HG03558 (cell line): ENCODE measurements at regions not wholly inside any gene's neighbourhood (a gene's known extent, or its start where the extent isn't known, plus 50 kb on each side); places are given as distances from the start of the nearest gene placed in this dataset.
"Not testable (repeated sequence)": the region's sequence is repeated elsewhere in the genome, so short reads cannot be mapped to it uniquely, and the experiment has no call there.

Source experiments
- ATAC-seq: cut with Tn5 transposase; IDR thresholded peaks from one replicate; pipeline ENCODE4 v1.9.1; 2021; ENCODE audit warnings: moderate number of reproducible peaks; ENCODE audit not compliant: unreplicated experiment; ENCODE audit errors: extremely low read depth

GRCh38 chrX:121585626-121586025 lies 538.2 kb downstream of the GLUD2 start:
- no peak for ATAC-seq

- ATAC-seq, result no peak
Observed at GRCh38 chrX:121592884-121593283, 545.5 kb downstream of the GLUD2 start.

DNA sequence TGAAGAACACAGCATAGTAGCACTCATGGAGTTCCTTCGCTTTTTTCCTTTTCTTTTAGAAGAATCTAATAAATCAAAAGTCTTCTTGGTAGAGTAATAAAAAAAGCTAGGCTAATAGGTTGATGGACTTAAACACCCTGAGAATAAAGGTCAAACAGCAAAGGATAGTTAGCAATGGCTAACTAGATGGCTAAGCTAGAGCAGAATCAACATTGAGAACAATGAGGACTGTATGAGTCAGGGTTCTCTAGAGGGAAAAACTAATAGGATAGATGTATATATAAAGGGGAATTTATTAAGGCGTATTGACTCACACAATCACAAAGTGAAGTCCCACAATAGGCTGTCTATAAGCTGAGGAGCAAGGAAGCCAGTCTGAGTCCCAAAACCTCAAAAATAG lies 550.9 kb downstream of the GLUD2 start:
- no peak for ATAC-seq

DNA sequence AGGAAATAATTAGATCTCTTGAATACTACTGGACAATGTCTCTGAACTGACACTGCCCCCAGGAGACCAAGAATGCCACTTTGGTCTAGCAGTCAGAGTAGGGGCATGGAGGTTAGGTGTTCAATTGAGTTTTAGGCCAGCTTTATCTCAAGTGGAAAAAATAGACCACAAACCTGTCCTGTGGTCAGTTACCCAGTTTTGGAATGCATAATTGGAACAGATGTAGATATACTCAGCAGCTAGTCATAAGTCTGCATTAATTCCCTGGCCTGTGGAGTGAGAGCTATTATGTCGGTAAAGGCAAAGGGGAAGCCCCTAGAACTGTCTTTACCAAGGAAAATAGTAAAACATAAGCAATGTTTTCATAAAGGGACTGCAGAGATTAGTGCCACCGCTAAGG lies 587.7 kb downstream of the GLUD2 start:
- no peak for ATAC-seq

DNA sequence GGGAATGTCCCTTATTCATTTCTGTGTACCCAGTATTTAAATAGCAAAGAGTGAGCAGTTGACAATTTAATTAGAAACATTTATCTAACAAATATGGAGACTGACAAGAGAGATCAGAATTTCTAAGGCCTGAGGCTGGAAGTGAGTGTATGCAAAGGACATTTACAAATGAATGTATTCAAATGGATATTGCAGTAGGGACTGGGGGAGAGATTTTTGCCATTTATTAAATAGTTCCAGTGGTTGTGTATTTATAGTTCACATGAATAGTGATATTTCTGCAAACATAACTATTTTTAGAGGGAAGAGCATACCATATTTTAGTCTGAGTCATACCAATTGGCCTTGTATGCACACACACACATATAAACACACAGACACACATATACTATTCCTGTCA lies 592.4 kb downstream of the GLUD2 start:
- no peak for ATAC-seq

DNA sequence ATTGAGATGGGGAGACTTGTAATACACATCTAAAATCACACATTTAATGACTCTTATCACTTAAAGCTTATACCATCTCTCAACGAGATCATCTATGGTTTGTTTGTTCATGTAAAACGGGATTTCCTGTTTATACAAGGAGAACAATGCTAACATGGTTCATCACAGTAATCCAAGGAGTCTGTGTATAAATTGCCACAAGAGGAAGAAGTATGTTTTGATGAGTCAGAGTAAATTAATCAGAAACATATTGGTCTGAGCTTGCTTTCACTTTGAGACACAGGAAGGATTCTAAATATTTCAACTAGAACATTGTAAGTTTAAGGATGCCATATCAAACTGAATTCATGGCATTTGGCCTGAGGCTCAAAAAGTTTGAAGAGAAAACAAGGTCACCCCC lies 594.1 kb downstream of the GLUD2 start:
- ATAC-seq, result no peak

GRCh38 chrX:121642415-121642814 lies 595.0 kb downstream of the GLUD2 start:
- no peak for ATAC-seq

DNA sequence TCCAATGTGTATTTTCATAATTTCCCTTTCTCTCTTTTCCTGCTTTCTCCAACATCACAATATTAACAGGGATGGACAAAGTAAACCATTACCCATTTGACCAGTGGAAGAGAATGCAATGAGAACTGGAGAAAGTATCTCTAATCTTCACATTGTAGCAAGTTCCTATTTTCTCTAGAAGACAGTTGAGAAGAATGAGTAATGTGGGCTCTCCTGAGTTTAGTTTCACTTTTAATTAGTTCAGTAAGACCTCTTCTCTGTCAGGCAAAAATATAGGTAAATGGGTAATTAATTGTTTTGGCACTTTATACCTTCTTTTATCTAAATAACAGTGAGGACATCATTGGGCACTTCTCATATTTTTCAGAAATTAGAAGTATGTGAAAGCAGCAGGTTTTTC lies 602.0 kb downstream of the GLUD2 start:
- no peak for ATAC-seq

- ATAC-seq, result no peak
Observed at GRCh38 chrX:121655276-121655675, 607.9 kb downstream of the GLUD2 start.

DNA sequence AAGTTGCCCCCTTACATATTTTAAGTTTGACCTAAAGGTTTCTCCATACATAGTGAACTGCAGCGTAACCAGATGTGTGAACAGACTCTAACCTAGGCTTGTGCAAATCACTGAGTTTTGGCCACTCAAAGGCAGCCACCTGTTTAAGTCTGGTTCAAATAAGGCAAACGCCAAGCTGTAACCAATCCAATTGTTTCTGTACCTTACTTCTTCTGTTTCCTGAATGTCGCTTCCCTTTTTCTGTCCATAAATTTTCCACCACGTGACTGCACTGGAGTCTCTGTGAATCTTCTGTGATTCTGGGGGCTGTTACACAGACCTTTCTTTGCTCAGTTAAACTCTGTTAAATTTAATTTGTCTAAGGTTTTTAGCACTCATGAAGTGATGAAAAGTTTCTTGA lies 618.8 kb downstream of the GLUD2 start:
- ATAC-seq, result no peak

GRCh38 chrX:121671649-121672048 lies 624.2 kb downstream of the GLUD2 start:
- no peak for ATAC-seq

- ATAC-seq, result not testable (repeated sequence)
Observed at GRCh38 chrX:121709236-121709635, 661.8 kb downstream of the GLUD2 start.

DNA sequence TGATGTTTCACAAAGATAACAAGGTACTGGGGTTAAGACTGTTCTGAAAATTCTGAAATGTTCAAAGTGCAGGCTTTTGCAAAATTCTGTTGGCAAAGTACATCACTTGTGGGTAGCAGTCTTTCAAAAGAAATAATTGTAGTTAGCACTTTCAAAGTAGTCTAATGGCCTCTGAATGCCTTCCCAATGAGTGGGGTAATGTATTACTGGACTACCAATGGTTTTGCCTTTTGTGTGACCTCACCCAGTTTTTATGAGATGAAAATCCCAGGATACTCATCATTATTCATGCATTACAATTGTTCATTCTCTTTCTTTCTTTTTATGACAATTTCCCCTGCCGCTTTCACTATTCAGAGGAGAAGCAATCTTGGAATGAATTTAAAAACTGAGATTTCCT lies 686.1 kb downstream of the GLUD2 start:
- ATAC-seq, result no peak

- ATAC-seq, result no peak
Observed at GRCh38 chrX:121746105-121746504, 698.7 kb downstream of the GLUD2 start.

DNA sequence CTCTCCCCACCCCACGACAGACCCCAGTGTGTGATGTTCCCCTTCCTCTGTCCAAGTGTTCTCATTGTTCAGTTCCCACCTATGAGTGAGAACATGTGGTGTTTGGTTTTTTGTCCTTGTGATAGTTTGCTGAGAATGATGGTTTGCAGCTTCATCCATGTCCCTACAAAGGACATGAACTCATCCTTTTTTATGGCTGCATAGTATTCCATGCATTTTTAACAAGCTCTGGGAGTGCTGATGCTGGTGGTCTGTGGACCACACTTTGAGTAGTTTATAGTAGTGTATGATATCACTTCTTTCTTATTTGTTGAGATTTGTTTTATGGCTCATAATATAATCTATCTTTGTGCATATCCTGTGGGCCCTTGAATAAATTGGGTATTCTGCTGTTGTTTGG lies 706.2 kb downstream of the GLUD2 start:
- not testable (repeated sequence) for ATAC-seq

DNA sequence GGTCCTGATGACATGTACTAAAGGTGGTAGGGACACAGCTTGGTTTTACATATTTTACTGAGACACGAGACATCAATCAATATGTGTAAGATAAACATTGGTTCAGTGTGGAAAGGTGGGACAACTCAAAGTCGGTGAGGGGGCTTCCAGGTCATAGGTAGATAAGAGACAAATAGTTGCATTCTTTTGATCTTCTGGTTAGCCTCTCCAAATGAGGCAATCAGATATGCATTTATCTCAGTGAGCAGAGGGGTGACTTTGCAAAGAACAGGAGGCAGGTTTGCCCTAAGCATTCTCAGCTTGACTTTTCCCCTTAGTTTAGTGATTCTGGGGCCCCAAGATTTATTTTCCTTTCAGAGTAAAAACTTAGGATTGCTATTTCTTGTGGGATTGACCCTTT lies 706.9 kb downstream of the GLUD2 start:
- no peak for ATAC-seq

- ATAC-seq, result no peak
Observed at GRCh38 chrX:121755541-121755940, 708.1 kb downstream of the GLUD2 start.

- ATAC-seq, result no peak
Observed at GRCh38 chrX:121761845-121762244, 714.4 kb downstream of the GLUD2 start.

GRCh38 chrX:121763671-121764070 lies 716.3 kb downstream of the GLUD2 start:
- ATAC-seq, result no peak

- ATAC-seq, result not testable (repeated sequence)
Observed at GRCh38 chrX:121768210-121768609, 720.8 kb downstream of the GLUD2 start.

GRCh38 chrX:121781991-121782390 lies 734.6 kb downstream of the GLUD2 start:
- no peak for ATAC-seq

DNA sequence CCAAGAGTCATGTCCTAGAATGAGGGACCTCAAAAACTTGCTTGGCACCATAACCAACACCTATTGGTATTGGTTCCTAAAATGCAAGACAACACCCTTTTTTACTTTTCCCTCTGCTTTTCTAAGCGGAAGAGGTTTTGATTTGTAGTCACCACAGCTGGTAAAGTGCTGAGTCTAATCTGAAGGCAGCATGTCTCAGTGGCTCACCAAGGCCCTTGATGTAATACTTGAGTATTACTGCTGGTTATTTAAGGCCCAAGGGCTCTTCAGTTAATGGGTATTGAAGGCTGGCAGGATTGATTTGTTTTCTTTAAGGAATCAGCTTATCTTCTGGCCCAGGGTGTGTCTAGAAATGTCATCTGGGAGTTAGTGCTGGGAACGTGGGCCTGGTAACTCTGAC lies 735.1 kb downstream of the GLUD2 start:
- no peak for ATAC-seq

- no peak for ATAC-seq
Observed at GRCh38 chrX:121782976-121783375, 735.6 kb downstream of the GLUD2 start.
